GM21390 (cell line): ENCODE measurements at regions not wholly inside any gene's neighbourhood (a gene's known extent, or its start where the extent isn't known, plus 50 kb on each side); places are given as distances from the start of the nearest gene placed in this dataset.

ENCODE experiments used
- ATAC-seq: cut with Tn5 transposase; IDR thresholded peaks from one replicate; pipeline ENCODE4 v1.9.1; 2021; ENCODE audit not compliant: unreplicated experiment

- ATAC-seq, result no peak
These were observed 449.6 kb downstream of the KIF16B start for GRCh38 chr20:16123623-16124022.

GRCh38 chr20:16119909-16120308, 453.3 kb downstream of the KIF16B start:
- no peak for ATAC-seq

- ATAC-seq, result no peak
These were observed 457.2 kb downstream of the KIF16B start for GRCh38 chr20:16115911-16116552.

- no peak for ATAC-seq
These were observed 459.5 kb downstream of the KIF16B start for GRCh38 chr20:16113736-16114135.

- no peak for ATAC-seq
These were observed 461.3 kb downstream of the KIF16B start for GRCh38 chr20:16111852-16112412.

GRCh38 chr20:16111172-16111832, 461.9 kb downstream of the KIF16B start:
- no peak for ATAC-seq

- ATAC-seq, result no peak
These were observed 465.9 kb downstream of the KIF16B start for GRCh38 chr20:16107172-16107870.

GRCh38 chr20:16106191-16106849, 466.9 kb downstream of the KIF16B start:
- no peak for ATAC-seq

GRCh38 chr20:16104783-16105182, 468.5 kb downstream of the KIF16B start:
- ATAC-seq, result no peak
